ENCODE measurements at regions not wholly inside any gene's neighbourhood (a gene's known extent, or its start where the extent isn't known, plus 50 kb on each side); places are given as distances from the start of the nearest gene placed in this dataset.

DNA sequence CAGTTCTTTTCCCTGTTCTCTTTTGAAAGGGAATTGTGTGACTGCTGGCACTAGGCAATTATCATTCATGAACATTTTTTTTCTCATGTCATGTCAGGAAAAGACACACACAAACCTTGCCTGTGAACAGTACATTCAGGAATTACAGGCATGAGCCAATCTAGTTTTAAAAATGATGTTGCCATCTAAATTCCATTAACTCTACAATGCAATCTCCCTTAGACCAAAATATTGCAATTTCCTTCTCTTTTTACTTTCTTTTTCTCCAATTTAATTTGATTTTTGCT, 127.5 kb upstream of the STMND1 start:
- DNase-seq: no peak

DNA sequence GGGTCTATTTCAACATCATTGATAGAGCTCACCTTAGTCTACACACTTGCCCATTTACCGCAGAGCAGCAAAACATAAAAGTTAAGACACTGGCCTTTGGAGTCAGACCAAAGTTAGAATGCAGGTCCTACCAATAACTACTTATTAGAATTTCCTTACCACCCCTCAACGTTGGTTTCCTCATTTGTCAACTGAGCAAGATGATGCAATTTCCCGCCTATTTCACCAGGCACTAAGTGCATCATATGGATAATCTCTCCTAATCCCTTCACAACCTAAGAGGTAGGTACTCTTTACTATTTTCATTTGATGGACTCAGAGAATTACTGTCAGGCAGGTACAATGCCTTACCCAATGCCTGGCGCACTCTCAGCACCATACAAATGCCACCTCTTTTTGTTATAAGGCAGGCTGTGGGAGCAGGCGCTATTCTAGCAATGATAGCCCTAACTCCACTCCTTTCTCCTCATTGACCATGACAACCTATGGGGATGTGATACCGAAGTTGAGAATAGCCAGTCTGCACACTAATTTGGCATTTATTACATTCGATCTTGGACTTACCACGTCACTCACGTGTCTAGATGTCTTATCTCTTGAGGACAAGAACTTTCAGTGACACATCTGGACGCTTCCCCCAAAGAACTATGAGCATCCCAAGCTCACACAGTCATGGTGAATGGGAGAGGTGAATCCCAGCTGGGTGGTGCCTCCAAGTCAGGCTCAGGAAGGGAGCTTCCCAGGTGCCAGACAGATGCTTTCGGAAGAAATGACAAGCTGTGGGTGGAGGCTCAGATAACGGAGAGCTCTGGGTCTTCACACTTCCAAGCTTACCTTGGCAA, 128.1 kb upstream of the STMND1 start:
- Histone ChIP-seq H3K36me3 (no peaks in the 10 kb centered on the region), H3K27me3 (ENCODE audit: low read depth) (no peaks in the 10 kb centered on the region), H3K9me3 (no peaks in the 10 kb centered on the region), H3K27ac (no peak overlapping the region), H3K4me1 (peaks cover 5% of the 10 kb centered on the region), H3K4me3 (no peak overlapping the region)
- DNase-seq (no peak), ATAC-seq (no peak)
- intact Hi-C loops (cut with DNase I): no loop called here
- TF ChIP-seq CTCF (IDR thresholded peaks at IDR 0.05): no peak

More for the DNA sequence above, 127.5 kb upstream of the STMND1 start:
- H3K27ac ChIP-seq: no peak overlapping the region
- no peak overlapping the region for H3K4me3 ChIP-seq
- ATAC-seq: no peak
- TF ChIP-seq CTCF (IDR thresholded peaks at IDR 0.05): no peak
- H3K36me3 ChIP-seq: no peaks in the 10 kb centered on the region
- peaks cover 5% of the 10 kb centered on the region for H3K4me1 ChIP-seq
- H3K9me3 ChIP-seq: no peaks in the 10 kb centered on the region
- H3K27me3 ChIP-seq (ENCODE audit: low read depth): no peaks in the 10 kb centered on the region
- intact Hi-C loops (cut with DNase I): no loop called here

DNA sequence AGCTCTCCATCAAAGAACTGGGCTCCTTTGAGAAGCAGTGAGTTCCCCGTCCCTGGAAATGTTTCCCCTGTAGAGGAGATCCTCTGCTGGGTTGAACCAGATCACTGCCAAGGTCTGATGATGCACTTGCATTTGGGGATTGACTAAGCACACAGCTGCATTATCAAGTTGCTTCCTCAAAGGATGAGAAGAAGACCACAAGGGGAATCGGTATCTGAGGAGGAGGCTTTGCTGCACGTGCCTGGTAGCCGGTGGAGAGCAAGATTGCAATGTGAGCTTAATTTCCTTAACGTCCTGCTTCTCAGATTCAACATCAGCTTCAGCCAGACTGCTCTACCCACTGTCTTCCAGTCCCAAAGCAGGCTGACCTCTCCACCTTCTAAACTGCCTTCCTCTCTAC, 128.8 kb upstream of the STMND1 start:
- TF ChIP-seq CTCF (IDR thresholded peaks at IDR 0.05): no peak
- no peaks in the 10 kb centered on the region for H3K36me3 ChIP-seq
- no peaks in the 10 kb centered on the region for H3K27me3 ChIP-seq (ENCODE audit: low read depth)
- ATAC-seq (no peak), DNase-seq (no peak)
- no peaks in the 10 kb centered on the region for H3K9me3 ChIP-seq
- intact Hi-C loops (cut with DNase I): no loop called here
- H3K4me1 ChIP-seq: peaks cover 5% of the 10 kb centered on the region
- no peak overlapping the region for H3K4me3 ChIP-seq
- no peak overlapping the region for H3K27ac ChIP-seq

GRCh38 chr6:16972535-16972934, 129.3 kb upstream of the STMND1 start:
- Histone ChIP-seq H3K27me3 (ENCODE audit: low read depth) (no peaks in the 10 kb centered on the region), H3K9me3 (no peaks in the 10 kb centered on the region), H3K4me3 (no peak overlapping the region), H3K36me3 (no peaks in the 10 kb centered on the region), H3K4me1 (peaks cover 5% of the 10 kb centered on the region), H3K27ac (no peak overlapping the region)
- ATAC-seq (no peak), DNase-seq (no peak)
- intact Hi-C loops (cut with DNase I): no loop called here
- TF ChIP-seq CTCF (IDR thresholded peaks at IDR 0.05): no peak

DNA sequence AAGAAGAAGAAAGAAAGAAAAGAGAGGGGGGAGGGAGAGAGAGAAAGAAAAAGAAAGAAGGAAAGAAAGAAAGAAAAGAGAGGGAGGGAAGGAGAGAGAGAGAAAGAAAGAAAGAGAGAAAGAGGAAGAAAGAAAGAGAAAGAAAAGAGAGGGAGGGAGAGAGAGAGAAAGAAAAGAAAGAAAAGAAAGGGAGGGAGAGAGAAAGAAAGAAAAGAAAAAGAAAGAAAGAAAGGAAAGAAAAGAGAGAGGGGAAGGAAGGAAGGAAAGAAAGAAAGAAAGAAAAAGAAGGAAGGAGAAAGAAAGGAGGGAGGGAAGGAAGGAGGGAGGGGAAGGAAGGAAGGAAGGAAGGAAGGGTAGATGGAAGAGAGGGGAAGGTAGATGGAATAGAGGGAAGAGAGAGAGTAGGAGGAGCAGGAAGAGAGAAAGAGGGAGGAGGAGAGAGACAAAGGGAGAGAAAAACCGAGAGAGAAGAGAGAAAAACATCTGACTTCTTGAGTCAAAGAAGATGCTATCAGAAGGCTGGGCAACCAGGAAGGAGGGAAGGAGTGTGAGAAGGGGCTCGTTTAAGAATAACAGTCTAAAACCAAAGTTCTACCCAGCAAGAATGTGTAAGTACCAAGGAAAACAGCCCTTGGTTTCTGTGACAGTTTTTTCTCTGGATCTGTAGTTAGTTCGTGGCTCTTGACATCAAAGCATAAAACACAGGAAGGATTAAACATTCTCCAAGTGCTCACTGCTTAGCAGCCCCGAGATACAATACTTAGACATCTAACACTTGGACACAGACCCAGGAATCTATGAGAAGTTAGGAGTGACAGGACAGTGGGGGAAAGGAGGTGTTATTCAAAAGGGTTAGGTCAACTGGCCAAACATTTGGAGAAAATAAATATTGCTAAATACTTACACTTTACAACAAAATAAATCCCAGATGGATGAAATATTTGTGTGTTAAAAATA, 131.9 kb upstream of the STMND1 start:
- no peak for DNase-seq
- ATAC-seq: peak in 1 of 2 donors; percentile 64
- TF ChIP-seq CTCF (IDR thresholded peaks at IDR 0.05): no peak
- Histone ChIP-seq H3K27ac (no peak overlapping the region), H3K27me3 (ENCODE audit: low read depth) (no peaks in the 10 kb centered on the region), H3K4me3 (no peak overlapping the region), H3K36me3 (no peaks in the 10 kb centered on the region), H3K4me1 (peaks cover 5% of the 10 kb centered on the region), H3K9me3 (no peaks in the 10 kb centered on the region)
- intact Hi-C loops (cut with DNase I): no loop called here

Measured in lower lobe of right lung (tissue), 2 donors.